ENCODE measurements at regions not wholly inside any gene's neighbourhood (a gene's known extent, or its start where the extent isn't known, plus 50 kb on each side); places are given as distances from the start of the nearest gene placed in this dataset.

DNA sequence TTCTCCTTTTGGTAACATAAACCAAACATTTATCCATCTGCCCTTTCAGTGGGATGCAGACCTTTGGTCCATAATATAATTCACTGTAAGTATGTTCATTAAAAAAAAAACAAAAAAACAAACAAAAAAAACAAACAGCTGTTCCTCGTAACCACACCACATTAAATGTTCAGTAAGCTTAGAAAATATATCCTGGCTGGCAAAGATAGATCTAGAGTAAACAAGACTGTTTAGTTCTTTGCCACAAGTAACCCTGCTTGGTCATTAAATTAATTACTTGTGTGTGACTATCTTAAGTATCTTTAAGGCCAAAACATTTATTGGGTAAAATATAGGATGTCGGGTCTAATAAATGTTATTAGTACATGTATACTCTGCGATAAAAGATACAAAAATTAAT is 1717.1 kb downstream of the EFNA5 start:
- Histone ChIP-seq H3K9ac (ENCODE audit: low read length) (no peak overlapping the region), H3K79me2 (ENCODE audit: control insufficient read depth, insufficient read depth, low read length) (no peaks in the 10 kb centered on the region), H3K4me2 (replicated peaks; ENCODE audit: low read depth, low read length, poor library complexity, severe bottlenecking) (no peak overlapping the region), H3K36me3 (replicated peaks in 1 of 2; ENCODE audit: control extremely low read depth in 1 of 2, control insufficient read depth in 1 of 2, extremely low read depth in 1 of 2, insufficient read depth in 2 of 2, low read length in 1 of 2) (no peaks in the 10 kb centered on the region), H4K20me1 (ENCODE audit: control insufficient read depth, insufficient read depth, low read length, poor library complexity, severe bottlenecking) (no peaks in the 10 kb centered on the region), H2AFZ (ENCODE audit: insufficient read depth, low read depth, low read length, poor library complexity, severe bottlenecking) (no peak overlapping the region), H3K27ac (ENCODE audit: low read length in 2 of 2) (no peak overlapping the region), H3K9me3 (ENCODE audit: control extremely low read depth in 1 of 3, control insufficient read depth in 2 of 3, insufficient read depth in 1 of 3, low read length in 2 of 3) (no peaks in the 10 kb centered on the region), H3K4me1 (ENCODE audit: control insufficient read depth in 2 of 2, insufficient read depth in 2 of 2, low read length in 2 of 2) (no peaks in the 10 kb centered on the region), H3K4me3 (ENCODE audit: control extremely low read depth in 1 of 5, extremely low read depth in 1 of 5, insufficient read depth in 1 of 5, low read depth in 2 of 5, low read length in 4 of 5) (no peak overlapping the region), H3K27me3 (replicated peaks in 1 of 4; ENCODE audit: control extremely low read depth in 1 of 4, control insufficient read depth in 3 of 4, insufficient read depth in 4 of 4, low read length in 3 of 4) (no peaks in the 10 kb centered on the region)
- Mint-ChIP-seq H3K4me1 (no peaks in the 10 kb centered on the region), H3K27me3 (no peaks in the 10 kb centered on the region), H3K9me3 (ENCODE audit: insufficient read depth) (no peaks in the 10 kb centered on the region), H3K27ac (no peak overlapping the region), H3K4me3 (no peak overlapping the region)
- WGBS (ENCODE audit: insufficient coverage), result no CpG with 5 or more reads among the region's 3 CpGs
- ATAC-seq (ENCODE audit: low read depth) (no peak), DNase-seq (no peak)
- ChIA-PET CTCF (no interaction called here), POLR2A (no interaction called here)
- intact Hi-C loops (cut with micrococcal nuclease), result no loop called here
- TF ChIP-seq EZH2 (IDR thresholded peaks at IDR 0.05; ENCODE audit: borderline replicate concordance, insufficient read depth, low read depth, low read length, poor library complexity, severe bottlenecking) (no peak), CTCF (IDR thresholded peaks at IDR 0.05) (no peak)

DNA sequence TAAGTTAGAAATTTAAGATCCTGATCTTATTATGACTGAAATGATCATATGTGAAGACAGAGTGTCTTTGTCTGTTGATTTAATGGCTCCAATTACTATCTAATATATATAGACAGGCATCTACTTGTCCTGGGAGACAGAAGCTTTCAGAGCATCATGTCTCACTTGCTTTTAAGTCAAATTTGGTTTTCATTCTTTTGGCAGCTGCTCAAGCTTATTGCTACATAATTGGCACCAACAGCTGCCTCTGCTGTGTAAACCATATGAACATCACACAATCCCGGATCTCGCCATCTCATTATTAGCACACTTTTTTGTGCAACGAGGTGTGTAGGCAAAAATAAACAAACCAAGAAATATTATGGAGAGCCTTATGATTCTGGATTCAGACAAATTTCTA is 1717.9 kb downstream of the EFNA5 start:
- Mint-ChIP-seq H3K9me3 (ENCODE audit: insufficient read depth) (no peaks in the 10 kb centered on the region), H3K27me3 (no peaks in the 10 kb centered on the region), H3K27ac (no peak overlapping the region), H3K4me1 (no peaks in the 10 kb centered on the region), H3K4me3 (no peak overlapping the region)
- WGBS (ENCODE audit: insufficient coverage), result no CpG with 5 or more reads among the region's 3 CpGs
- Histone ChIP-seq H3K4me1 (ENCODE audit: control insufficient read depth in 2 of 2, insufficient read depth in 2 of 2, low read length in 2 of 2) (no peaks in the 10 kb centered on the region), H3K27me3 (replicated peaks in 1 of 4; ENCODE audit: control extremely low read depth in 1 of 4, control insufficient read depth in 3 of 4, insufficient read depth in 4 of 4, low read length in 3 of 4) (no peaks in the 10 kb centered on the region), H3K9me3 (ENCODE audit: control extremely low read depth in 1 of 3, control insufficient read depth in 2 of 3, insufficient read depth in 1 of 3, low read length in 2 of 3) (no peaks in the 10 kb centered on the region), H4K20me1 (ENCODE audit: control insufficient read depth, insufficient read depth, low read length, poor library complexity, severe bottlenecking) (no peaks in the 10 kb centered on the region), H3K4me3 (ENCODE audit: control extremely low read depth in 1 of 5, extremely low read depth in 1 of 5, insufficient read depth in 1 of 5, low read depth in 2 of 5, low read length in 4 of 5) (no peak overlapping the region), H3K4me2 (replicated peaks; ENCODE audit: low read depth, low read length, poor library complexity, severe bottlenecking) (no peak overlapping the region), H3K9ac (ENCODE audit: low read length) (no peak overlapping the region), H3K79me2 (ENCODE audit: control insufficient read depth, insufficient read depth, low read length) (no peaks in the 10 kb centered on the region), H3K27ac (ENCODE audit: low read length in 2 of 2) (no peak overlapping the region), H2AFZ (ENCODE audit: insufficient read depth, low read depth, low read length, poor library complexity, severe bottlenecking) (no peak overlapping the region), H3K36me3 (replicated peaks in 1 of 2; ENCODE audit: control extremely low read depth in 1 of 2, control insufficient read depth in 1 of 2, extremely low read depth in 1 of 2, insufficient read depth in 2 of 2, low read length in 1 of 2) (no peaks in the 10 kb centered on the region)
- no peak for DNase-seq
- CTCF ChIA-PET, result no interaction called here
- no peak for TF ChIP-seq CTCF (IDR thresholded peaks at IDR 0.05)
- no peak for TF ChIP-seq EZH2 (IDR thresholded peaks at IDR 0.05; ENCODE audit: borderline replicate concordance, insufficient read depth, low read depth, low read length, poor library complexity, severe bottlenecking)
- POLR2A ChIA-PET, result no interaction called here
- no peak for ATAC-seq (ENCODE audit: low read depth)
- intact Hi-C loops (cut with micrococcal nuclease), result no loop called here
